ENCODE measurements at regions not wholly inside any gene's neighbourhood (a gene's known extent, or its start where the extent isn't known, plus 50 kb on each side); places are given as distances from the start of the nearest gene placed in this dataset.
"Not testable (repeated sequence)": the region's sequence is repeated elsewhere in the genome, so short reads cannot be mapped to it uniquely, and the experiment has no call there.

GRCh38 chr3:182344026-182344425 is 449.3 kb upstream of the ATP11B start:
- not testable (repeated sequence) for DNase-seq (ENCODE audit: low spot score)

- DNase-seq (ENCODE audit: low spot score), result no peak
Observed at GRCh38 chr3:182349051-182349450, 444.3 kb upstream of the ATP11B start.

- no peak for DNase-seq (ENCODE audit: low spot score)
Observed at GRCh38 chr3:182349951-182350517, 443.3 kb upstream of the ATP11B start.

- DNase-seq (ENCODE audit: low spot score), result no peak
Observed at GRCh38 chr3:182357928-182358327, 435.4 kb upstream of the ATP11B start.

- DNase-seq (ENCODE audit: low spot score), result no peak
Observed at GRCh38 chr3:182364323-182364722, 429.0 kb upstream of the ATP11B start.

- DNase-seq (ENCODE audit: low spot score), result no peak
Observed at GRCh38 chr3:182364723-182365650, 428.3 kb upstream of the ATP11B start.

- DNase-seq (ENCODE audit: low spot score), result no peak
Observed at GRCh38 chr3:182366746-182367145, 426.6 kb upstream of the ATP11B start.

GRCh38 chr3:182369861-182370260 is 423.4 kb upstream of the ATP11B start:
- no peak for DNase-seq (ENCODE audit: low spot score)

- no peak for DNase-seq (ENCODE audit: low spot score)
Observed at GRCh38 chr3:182370949-182371348, 422.4 kb upstream of the ATP11B start.

- no peak for DNase-seq (ENCODE audit: low spot score)
Observed at GRCh38 chr3:182375916-182376315, 417.4 kb upstream of the ATP11B start.

GRCh38 chr3:182382112-182382857 is 411.0 kb upstream of the ATP11B start:
- DNase-seq (ENCODE audit: low spot score), result no peak

- no peak for DNase-seq (ENCODE audit: low spot score)
Observed at GRCh38 chr3:182384221-182384620, 409.1 kb upstream of the ATP11B start.

GRCh38 chr3:182385356-182385755 is 407.9 kb upstream of the ATP11B start:
- DNase-seq (ENCODE audit: low spot score), result no peak

- no peak for DNase-seq (ENCODE audit: low spot score)
Observed at GRCh38 chr3:182388506-182388905, 404.8 kb upstream of the ATP11B start.

GRCh38 chr3:182389071-182389815 is 404.1 kb upstream of the ATP11B start:
- DNase-seq (ENCODE audit: low spot score), result no peak

- no peak for DNase-seq (ENCODE audit: low spot score)
Observed at GRCh38 chr3:182390421-182390820, 402.9 kb upstream of the ATP11B start.

- no peak for DNase-seq (ENCODE audit: low spot score)
Observed at GRCh38 chr3:182392182-182392937, 400.9 kb upstream of the ATP11B start.

- no peak for DNase-seq (ENCODE audit: low spot score)
Observed at GRCh38 chr3:182393151-182393550, 400.2 kb upstream of the ATP11B start.

- DNase-seq (ENCODE audit: low spot score), result no peak
Observed at GRCh38 chr3:182393830-182394367, 399.4 kb upstream of the ATP11B start.

- no peak for DNase-seq (ENCODE audit: low spot score)
Observed at GRCh38 chr3:182397164-182397563, 396.1 kb upstream of the ATP11B start.
